ENCODE measurements at regions not wholly inside any gene's neighbourhood (a gene's known extent, or its start where the extent isn't known, plus 50 kb on each side); places are given as distances from the start of the nearest gene placed in this dataset.

GRCh38 chr2:12935796-12936195 is 219.1 kb downstream of the TRIB2 start:
- no peaks in the 10 kb centered on the region for H3K9me2 ChIP-seq (replicated peaks; ENCODE audit: insufficient read depth, low read length)
- H3K9me3 ChIP-seq (replicated peaks; ENCODE audit: insufficient read depth, low read length): no peaks in the 10 kb centered on the region
- H3K27ac ChIP-seq (ENCODE audit: low read length): no peak overlapping the region
- H3K4me3 ChIP-seq (ENCODE audit: low read length): no peak overlapping the region
- no peaks in the 10 kb centered on the region for H3F3A ChIP-seq (ENCODE audit: insufficient read depth, low read length)
- H3K4me2 ChIP-seq (ENCODE audit: low read depth, low read length): no peak overlapping the region
- H3K4me1 ChIP-seq (ENCODE audit: low read length): no peaks in the 10 kb centered on the region
- H3K79me2 ChIP-seq (ENCODE audit: low read length): no peaks in the 10 kb centered on the region
- DNase-seq: no peak
- H2AFZ ChIP-seq (ENCODE audit: low read length): no peak overlapping the region
- H4K20me1 ChIP-seq (ENCODE audit: insufficient read depth, low read length): no peaks in the 10 kb centered on the region
- TF ChIP-seq CTCF (IDR thresholded peaks at IDR 0.05; ENCODE audit: low read length) (no peak), EZH2phosphoT487 (IDR thresholded peaks at IDR 0.05; ENCODE audit: low read length) (no peak), EZH2 (optimal IDR thresholded peaks at IDR 0.05; ENCODE audit: low read depth, low read length) (no peak)
- H3K36me3 ChIP-seq (replicated peaks; ENCODE audit: insufficient read depth, low read length): no peaks in the 10 kb centered on the region
- no peak overlapping the region for H3K9ac ChIP-seq (ENCODE audit: low read length)
- no peaks in the 10 kb centered on the region for H3K27me3 ChIP-seq (replicated peaks; ENCODE audit: insufficient read depth, low read length)

DNA sequence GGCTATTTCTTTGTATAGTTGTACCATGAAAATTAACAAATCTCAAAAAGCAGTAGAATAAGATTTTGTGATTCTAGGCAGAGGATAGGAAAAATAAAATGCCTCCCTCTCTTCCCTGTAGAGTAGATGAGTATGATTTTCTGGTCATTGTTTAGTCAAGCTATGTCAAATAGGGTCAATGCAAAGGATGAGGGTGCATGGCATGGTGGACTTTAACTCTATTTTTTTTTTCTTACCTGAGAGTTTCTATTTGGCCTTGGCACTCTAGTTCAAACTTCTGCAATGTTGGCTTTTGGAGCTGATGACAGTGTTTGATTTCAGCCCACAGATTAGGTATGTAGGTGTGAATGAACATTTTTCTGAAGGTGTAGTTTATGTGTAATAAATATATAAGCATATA is 224.5 kb downstream of the TRIB2 start:
- Histone ChIP-seq H3K4me3 (ENCODE audit: low read length) (no peak overlapping the region), H3K9me2 (replicated peaks; ENCODE audit: insufficient read depth, low read length) (no peaks in the 10 kb centered on the region), H3F3A (ENCODE audit: insufficient read depth, low read length) (no peaks in the 10 kb centered on the region), H3K4me2 (ENCODE audit: low read depth, low read length) (no peak overlapping the region), H3K9me3 (replicated peaks; ENCODE audit: insufficient read depth, low read length) (no peaks in the 10 kb centered on the region), H4K20me1 (ENCODE audit: insufficient read depth, low read length) (no peaks in the 10 kb centered on the region), H3K36me3 (replicated peaks; ENCODE audit: insufficient read depth, low read length) (no peaks in the 10 kb centered on the region), H3K27me3 (replicated peaks; ENCODE audit: insufficient read depth, low read length) (no peaks in the 10 kb centered on the region), H3K9ac (ENCODE audit: low read length) (no peak overlapping the region), H3K79me2 (ENCODE audit: low read length) (no peaks in the 10 kb centered on the region), H2AFZ (ENCODE audit: low read length) (no peak overlapping the region), H3K4me1 (ENCODE audit: low read length) (no peaks in the 10 kb centered on the region), H3K27ac (ENCODE audit: low read length) (no peak overlapping the region)
- TF ChIP-seq EZH2 (optimal IDR thresholded peaks at IDR 0.05; ENCODE audit: low read depth, low read length) (no peak), CTCF (IDR thresholded peaks at IDR 0.05; ENCODE audit: low read length) (no peak), EZH2phosphoT487 (IDR thresholded peaks at IDR 0.05; ENCODE audit: low read length) (no peak)
- no peak for DNase-seq

GRCh38 chr2:12948231-12948960 is 231.7 kb downstream of the TRIB2 start:
- H3K27ac ChIP-seq (ENCODE audit: low read length): no peak overlapping the region
- H3K9me3 ChIP-seq (replicated peaks; ENCODE audit: insufficient read depth, low read length): no peaks in the 10 kb centered on the region
- H3K79me2 ChIP-seq (ENCODE audit: low read length): no peaks in the 10 kb centered on the region
- no peak for TF ChIP-seq EZH2phosphoT487 (IDR thresholded peaks at IDR 0.05; ENCODE audit: low read length)
- no peak for TF ChIP-seq EZH2 (optimal IDR thresholded peaks at IDR 0.05; ENCODE audit: low read depth, low read length)
- H3K27me3 ChIP-seq (replicated peaks; ENCODE audit: insufficient read depth, low read length): no peaks in the 10 kb centered on the region
- H4K20me1 ChIP-seq (ENCODE audit: insufficient read depth, low read length): no peaks in the 10 kb centered on the region
- no peak overlapping the region for H3K9ac ChIP-seq (ENCODE audit: low read length)
- no peaks in the 10 kb centered on the region for H3K4me1 ChIP-seq (ENCODE audit: low read length)
- H3F3A ChIP-seq (ENCODE audit: insufficient read depth, low read length): no peaks in the 10 kb centered on the region
- no peak overlapping the region for H3K4me3 ChIP-seq (ENCODE audit: low read length)
- H3K4me2 ChIP-seq (ENCODE audit: low read depth, low read length): no peak overlapping the region
- DNase-seq: no peak
- H2AFZ ChIP-seq (ENCODE audit: low read length): no peak overlapping the region
- no peaks in the 10 kb centered on the region for H3K9me2 ChIP-seq (replicated peaks; ENCODE audit: insufficient read depth, low read length)
- no peaks in the 10 kb centered on the region for H3K36me3 ChIP-seq (replicated peaks; ENCODE audit: insufficient read depth, low read length)

DNA sequence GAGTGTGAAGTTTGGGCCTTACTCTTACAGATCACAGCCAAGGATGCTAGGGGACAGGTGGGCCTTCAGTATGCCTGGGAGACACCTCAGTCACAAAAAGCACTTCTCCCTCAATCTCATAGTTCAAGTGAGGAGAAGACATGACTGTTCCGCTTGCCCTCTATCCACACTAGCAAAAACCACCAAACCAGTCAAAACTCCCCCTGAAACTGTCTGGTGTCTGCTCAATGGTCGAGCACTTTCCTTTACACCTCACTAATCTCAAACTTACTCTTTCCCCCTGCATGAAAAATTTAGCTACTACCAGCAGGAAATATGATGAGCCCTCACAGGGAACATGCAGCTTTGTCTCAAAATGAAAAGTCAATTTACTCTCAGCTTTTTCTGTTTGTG is 232.2 kb downstream of the TRIB2 start:
- Histone ChIP-seq H3K27me3 (replicated peaks; ENCODE audit: insufficient read depth, low read length) (no peaks in the 10 kb centered on the region), H3K4me2 (ENCODE audit: low read depth, low read length) (no peak overlapping the region), H3K4me1 (ENCODE audit: low read length) (no peaks in the 10 kb centered on the region), H2AFZ (ENCODE audit: low read length) (no peak overlapping the region), H3K27ac (ENCODE audit: low read length) (no peak overlapping the region), H4K20me1 (ENCODE audit: insufficient read depth, low read length) (no peaks in the 10 kb centered on the region), H3K9ac (ENCODE audit: low read length) (no peak overlapping the region), H3K9me3 (replicated peaks; ENCODE audit: insufficient read depth, low read length) (no peaks in the 10 kb centered on the region), H3K4me3 (ENCODE audit: low read length) (no peak overlapping the region), H3F3A (ENCODE audit: insufficient read depth, low read length) (no peaks in the 10 kb centered on the region), H3K79me2 (ENCODE audit: low read length) (no peaks in the 10 kb centered on the region), H3K36me3 (replicated peaks; ENCODE audit: insufficient read depth, low read length) (no peaks in the 10 kb centered on the region), H3K9me2 (replicated peaks; ENCODE audit: insufficient read depth, low read length) (no peaks in the 10 kb centered on the region)
- TF ChIP-seq EZH2 (optimal IDR thresholded peaks at IDR 0.05; ENCODE audit: low read depth, low read length) (no peak), CTCF (IDR thresholded peaks at IDR 0.05; ENCODE audit: low read length) (no peak), EZH2phosphoT487 (IDR thresholded peaks at IDR 0.05; ENCODE audit: low read length) (no peak)
- no peak for DNase-seq
